HCT116 (cell line): ENCODE measurements at regions not wholly inside any gene's neighbourhood (a gene's known extent, or its start where the extent isn't known, plus 50 kb on each side); places are given as distances from the start of the nearest gene placed in this dataset.

Experiments used
- ATAC-seq: fragments of 200-7000 bp; cut with Tn5 transposase; 2 replicates; pipeline ENCODE4 v1.9.1; 2020; ENCODE audit warnings: mild to moderate bottlenecking, moderate library complexity
- BruUV-seq: library from RNA; stranded (reverse); fragments of 400-500 nt; replicated peaks from 2 replicates; lab custom pipeline; 2021; lab: Mats Ljungman, UMichigan
- CTCF ChIA-PET: fragments of 300-600 bp; sonication (Branson Sonifier 250); formaldehyde crosslinking; loops from one replicate; lab custom pipeline; 2021; ENCODE audit warnings: antibody characterized with exemption; lab: Charles Lee
- POLR2A ChIA-PET: fragments of 300-600, 350-600 bp; sonication (Branson Sonifier 250); formaldehyde crosslinking; loops from one replicate; lab custom pipeline; 2021; ENCODE audit warnings: antibody characterized with exemption; lab: Charles Lee
- RAD21 ChIA-PET, 2 experiments: fragments of 300-600 bp; sonication (Branson Sonifier 250); formaldehyde crosslinking; loops; one replicate each; lab custom pipeline; 2023; ENCODE audit warnings: low total read pairs in 2 of 2; ENCODE audit not compliant: uncharacterized antibody in 2 of 2, unreplicated experiment in 2 of 2, low non-redundant PET in 1 of 2; lab: Charles Lee
- DNase-seq: peaks from one replicate; pipeline ENCODE4 v3.0.0-alpha.2; 2010; ENCODE audit warnings: low read depth, low spot score
- H2AFZ ChIP-seq: fragments of 200-600 bp; shearing (Covaris generic), sonication (generic); 2 replicates; pipeline ENCODE4 v1.6.1; 2017; ENCODE audit warnings: low read depth, mixed run types, mixed read lengths, antibody characterized with exemption, low read length; ENCODE audit not compliant: poor library complexity, severe bottlenecking
- H3K27ac ChIP-seq: 2 replicates; pipeline ENCODE4 v1.5.1; 2012; ENCODE audit warnings: low read depth, low read length
- H3K27me3 ChIP-seq: fragments of 200-600 bp; sonication (generic); 2 replicates; pipeline ENCODE4 v1.6.1; 2016; ENCODE audit warnings: mixed run types, low read length, mixed read lengths; ENCODE audit not compliant: insufficient read depth
- H3K36me3 ChIP-seq, 2 experiments: fragments of 200-500 bp in 1 of 2; fragments of 200-600 bp in 1 of 2; sonication (Bioruptor generic) in 1 of 2; sonication (generic) in 1 of 2; 2 replicates each; pipeline versions ENCODE4 v1.5.1 to v1.6.1; 2014 to 2016; ENCODE audit warnings: low read length in 2 of 2, inconsistent platforms in 1 of 2, mixed read lengths in 1 of 2, mixed run types in 1 of 2; ENCODE audit not compliant: insufficient read depth in 2 of 2, control insufficient read depth in 1 of 2
- H3K4me1 ChIP-seq, 2 experiments: fragments of 200-600 bp in 1 of 2; sonication (generic) in 1 of 2; 2 replicates each; pipeline versions ENCODE4 v1.5.1 to v1.6.1; 2012 to 2017; ENCODE audit warnings: low read length in 2 of 2, inconsistent platforms in 1 of 2, mild to moderate bottlenecking in 1 of 2, mixed read lengths in 1 of 2, mixed run types in 1 of 2, moderate library complexity in 1 of 2; ENCODE audit not compliant: insufficient read depth in 2 of 2, control insufficient read depth in 1 of 2
- H3K4me2 ChIP-seq: fragments of 200-600 bp; sonication (generic); 2 replicates; pipeline ENCODE4 v1.6.1; 2017; ENCODE audit warnings: mixed run types, low read length, mixed read lengths
- H3K4me3 ChIP-seq, 2 experiments: fragments of 200-600 bp in 1 of 2; sonication (generic) in 1 of 2; replicated peaks in 1 of 2; 2 replicates each; pipeline ENCODE4 v1.5.1; 2011 to 2016; ENCODE audit warnings: low read length in 2 of 2, control low read depth in 1 of 2, low read depth in 1 of 2, mild to moderate bottlenecking in 1 of 2, mixed read lengths in 1 of 2, mixed run types in 1 of 2
- H3K79me2 ChIP-seq: fragments of 200-600 bp; sonication (generic); 2 replicates; pipeline ENCODE4 v1.6.1; 2017; ENCODE audit warnings: mild to moderate bottlenecking, mixed run types, low read length, moderate library complexity, mixed read lengths; ENCODE audit not compliant: insufficient read depth
- H3K9ac ChIP-seq: fragments of 200-600 bp; sonication (generic); 2 replicates; pipeline ENCODE4 v1.6.1; 2016; ENCODE audit warnings: low read length, mixed read lengths
- H3K9me2 ChIP-seq: fragments of 200-600 bp; sonication (generic), shearing (Covaris generic); 2 replicates; pipeline ENCODE4 v1.6.1; 2017; ENCODE audit warnings: mixed run types, mild to moderate bottlenecking, moderate library complexity; ENCODE audit not compliant: insufficient read depth
- H3K9me3 ChIP-seq, 2 experiments: fragments of 200-500 bp in 1 of 2; fragments of 200-600 bp in 1 of 2; sonication (Bioruptor generic) in 1 of 2; sonication (generic) in 1 of 2; 2 replicates each; pipeline ENCODE4 v1.6.1; 2014 to 2017; ENCODE audit warnings: low read length in 2 of 2, mixed read lengths in 2 of 2, inconsistent platforms in 1 of 2, low read depth in 1 of 2, mild to moderate bottlenecking in 1 of 2, mixed run types in 1 of 2, moderate library complexity in 1 of 2; ENCODE audit not compliant: control insufficient read depth in 1 of 2, insufficient read depth in 1 of 2
- H4K20me1 ChIP-seq: fragments of 200-600 bp; sonication (generic), shearing (Covaris generic); 2 replicates; pipeline ENCODE4 v1.6.1; 2017; ENCODE audit warnings: mixed run types, mild to moderate bottlenecking, moderate library complexity; ENCODE audit not compliant: insufficient read depth
- ELF1 ChIP-seq: IDR thresholded peaks from 2 replicates; pipeline ENCODE4 v1.6.1; 2012; ENCODE audit warnings: low read depth, borderline replicate concordance
- EZH2 ChIP-seq: fragments of 200-600 bp; sonication (generic); IDR thresholded peaks from 2 replicates; pipeline ENCODE4 v1.6.1; 2017; ENCODE audit warnings: antibody characterized with exemption, mixed run types
- JUND ChIP-seq: IDR thresholded peaks from 2 replicates; pipeline ENCODE4 v1.6.1; 2012
- POLR2A ChIP-seq: IDR thresholded peaks from 2 replicates; pipeline ENCODE4 v1.7.0; 2011; ENCODE audit warnings: borderline replicate concordance; ENCODE audit not compliant: insufficient read depth, insufficient read length; ENCODE audit errors: extremely low read depth
- POLR2AphosphoS5 ChIP-seq: IDR thresholded peaks from 2 replicates; pipeline ENCODE4 v1.6.1; 2011; ENCODE audit warnings: mild to moderate bottlenecking, low read depth, low read length, moderate library complexity
- REST ChIP-seq: IDR thresholded peaks from 2 replicates; pipeline ENCODE4 v1.6.1; 2012; ENCODE audit warnings: low read depth
- SP1 ChIP-seq: IDR thresholded peaks from 2 replicates; pipeline ENCODE4 v1.6.1; 2012; ENCODE audit warnings: low read depth
- TCF7L2 ChIP-seq: IDR thresholded peaks from 2 replicates; pipeline ENCODE4 v1.7.0; 2011; ENCODE audit warnings: borderline replicate concordance, inconsistent platforms; ENCODE audit not compliant: insufficient read depth, insufficient read length; ENCODE audit errors: extremely low read depth
- intact Hi-C: fragments of 100-400 bp; cut with micrococcal nuclease; formaldehyde crosslinking; loops from 2 replicates; pipeline ENCODE4 v1.10.0; 2022
- TF ChIP-seq, protein P1 (sequence below): IDR thresholded peaks from 2 replicates; pipeline ENCODE4 v1.6.1; 2012
- TF ChIP-seq, protein P2 (sequence below): IDR thresholded peaks from 2 replicates; pipeline ENCODE4 v1.6.1; 2012
- TF ChIP-seq, protein P3 (sequence below), 3 experiments: fragments of 200-600 bp in 1 of 3; sonication (generic) in 1 of 3; IDR thresholded peaks in 2 of 3; conservative IDR thresholded peaks in 1 of 3; 2 replicates each; pipeline ENCODE4 v1.5.1; 2012 to 2017; ENCODE audit warnings: low read depth in 2 of 3, low read length in 2 of 3, antibody characterized with exemption in 1 of 3, borderline replicate concordance in 1 of 3, control low read depth in 1 of 3, mild to moderate bottlenecking in 1 of 3, mixed read lengths in 1 of 3, mixed run types in 1 of 3, moderate library complexity in 1 of 3; ENCODE audit not compliant: insufficient read depth in 1 of 3

GRCh38 chr5:162654661-162655405 lies 587.3 kb downstream of the GABRG2 start:
- Histone ChIP-seq H3K9me2 (no peaks in the 10 kb centered on the region), H4K20me1 (no peaks in the 10 kb centered on the region), H3K9me3 (peaks cover 0 to 7% of the 10 kb centered on the region in 2 experiments; a peak in 2 of 4 replicates), H2AFZ (no peak overlapping the region), H3K27me3 (no peaks in the 10 kb centered on the region), H3K4me3 (no peak overlapping the region), H3K27ac (no peak overlapping the region), H3K36me3 (no peaks in the 10 kb centered on the region), H3K4me1 (no peaks in the 10 kb centered on the region), H3K9ac (no peak overlapping the region), H3K4me2 (no peak overlapping the region), H3K79me2 (no peaks in the 10 kb centered on the region)
- ATAC-seq (no peak), DNase-seq (no peak)
- no TSS peak for BruUV-seq
- CTCF ChIA-PET, result no interaction called here
- POLR2A ChIA-PET, result no interaction called here
- intact Hi-C loops, result no loop called here
- TF ChIP-seq ELF1, result no peak
- no peak for TF ChIP-seq POLR2AphosphoS5
- no peak for TF ChIP-seq TCF7L2
- TF ChIP-seq, protein P1, sequence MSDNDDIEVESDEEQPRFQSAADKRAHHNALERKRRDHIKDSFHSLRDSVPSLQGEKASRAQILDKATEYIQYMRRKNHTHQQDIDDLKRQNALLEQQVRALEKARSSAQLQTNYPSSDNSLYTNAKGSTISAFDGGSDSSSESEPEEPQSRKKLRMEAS, result no peak
- TF ChIP-seq SP1, result no peak
- no peak for TF ChIP-seq REST
- TF ChIP-seq, protein P2, sequence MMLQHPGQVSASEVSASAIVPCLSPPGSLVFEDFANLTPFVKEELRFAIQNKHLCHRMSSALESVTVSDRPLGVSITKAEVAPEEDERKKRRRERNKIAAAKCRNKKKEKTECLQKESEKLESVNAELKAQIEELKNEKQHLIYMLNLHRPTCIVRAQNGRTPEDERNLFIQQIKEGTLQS, result no peak
- TF ChIP-seq EZH2, result no peak
- TF ChIP-seq, protein P3, sequence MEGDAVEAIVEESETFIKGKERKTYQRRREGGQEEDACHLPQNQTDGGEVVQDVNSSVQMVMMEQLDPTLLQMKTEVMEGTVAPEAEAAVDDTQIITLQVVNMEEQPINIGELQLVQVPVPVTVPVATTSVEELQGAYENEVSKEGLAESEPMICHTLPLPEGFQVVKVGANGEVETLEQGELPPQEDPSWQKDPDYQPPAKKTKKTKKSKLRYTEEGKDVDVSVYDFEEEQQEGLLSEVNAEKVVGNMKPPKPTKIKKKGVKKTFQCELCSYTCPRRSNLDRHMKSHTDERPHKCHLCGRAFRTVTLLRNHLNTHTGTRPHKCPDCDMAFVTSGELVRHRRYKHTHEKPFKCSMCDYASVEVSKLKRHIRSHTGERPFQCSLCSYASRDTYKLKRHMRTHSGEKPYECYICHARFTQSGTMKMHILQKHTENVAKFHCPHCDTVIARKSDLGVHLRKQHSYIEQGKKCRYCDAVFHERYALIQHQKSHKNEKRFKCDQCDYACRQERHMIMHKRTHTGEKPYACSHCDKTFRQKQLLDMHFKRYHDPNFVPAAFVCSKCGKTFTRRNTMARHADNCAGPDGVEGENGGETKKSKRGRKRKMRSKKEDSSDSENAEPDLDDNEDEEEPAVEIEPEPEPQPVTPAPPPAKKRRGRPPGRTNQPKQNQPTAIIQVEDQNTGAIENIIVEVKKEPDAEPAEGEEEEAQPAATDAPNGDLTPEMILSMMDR (IDR thresholded peaks at IDR 0.05 in 2 of 3, conservative IDR thresholded peaks at IDR 0.05 in 1 of 3; ENCODE audit: borderline replicate concordance in 1 of 3, insufficient read depth in 1 of 3, low read depth in 2 of 3, low read length in 2 of 3), result no peak
- no peak for TF ChIP-seq JUND
- no peak for TF ChIP-seq POLR2A
- RAD21 ChIA-PET, result no interaction called here
